CD4-positive, alpha-beta T cell treated with Interleukin-6 at 100 ng/mL for 8 hours (primary cell): ENCODE measurements at regions not wholly inside any gene's neighbourhood (a gene's known extent, or its start where the extent isn't known, plus 50 kb on each side); places are given as distances from the start of the nearest gene placed in this dataset.
"Not testable (repeated sequence)": the region's sequence is repeated elsewhere in the genome, so short reads cannot be mapped to it uniquely, and the experiment has no call there.

ENCODE experiments used
- DNase-seq: peaks from one replicate; pipeline ENCODE4 v3.0.0-alpha.2; 2020; ENCODE audit warnings: mixed read lengths, low spot score

- no peak for DNase-seq
These were observed 140.9 kb downstream of the MZT1 start for GRCh38 chr13:72586518-72586917.

GRCh38 chr13:72585254-72585653 lies 142.2 kb downstream of the MZT1 start:
- DNase-seq = no peak

GRCh38 chr13:72571191-72571590 lies 156.2 kb downstream of the MZT1 start:
- DNase-seq = no peak

- DNase-seq = no peak
These were observed 157.4 kb downstream of the MZT1 start for GRCh38 chr13:72570019-72570418.

GRCh38 chr13:72567566-72567965 lies 159.9 kb downstream of the MZT1 start:
- no peak for DNase-seq

- no peak for DNase-seq
These were observed 160.9 kb downstream of the MZT1 start for GRCh38 chr13:72566526-72566925.

- no peak for DNase-seq
These were observed 161.5 kb downstream of the MZT1 start for GRCh38 chr13:72565893-72566292.

- DNase-seq = no peak
These were observed 164.7 kb downstream of the MZT1 start for GRCh38 chr13:72562686-72563085.

- DNase-seq = no peak
These were observed 165.6 kb downstream of the MZT1 start for GRCh38 chr13:72561791-72562190.

- no peak for DNase-seq
These were observed 167.7 kb downstream of the MZT1 start for GRCh38 chr13:72559716-72560115.

GRCh38 chr13:72556945-72557344 lies 170.5 kb downstream of the MZT1 start:
- DNase-seq = no peak

- DNase-seq = no peak
These were observed 171.8 kb downstream of the MZT1 start for GRCh38 chr13:72555601-72556000.

- DNase-seq = no peak
These were observed 174.7 kb downstream of the MZT1 start for GRCh38 chr13:72552731-72553130.

GRCh38 chr13:72545895-72546294 lies 181.5 kb downstream of the MZT1 start:
- not testable (repeated sequence) for DNase-seq

- no peak for DNase-seq
These were observed 182.3 kb downstream of the MZT1 start for GRCh38 chr13:72545030-72545719.

- no peak for DNase-seq
These were observed 183.4 kb downstream of the MZT1 start for GRCh38 chr13:72544042-72544441.

- DNase-seq = no peak
These were observed 185.2 kb downstream of the MZT1 start for GRCh38 chr13:72542241-72542640.

- no peak for DNase-seq
These were observed 185.8 kb downstream of the MZT1 start for GRCh38 chr13:72541674-72542073.

- DNase-seq = no peak
These were observed 186.5 kb downstream of the MZT1 start for GRCh38 chr13:72540881-72541280.

GRCh38 chr13:72539925-72540324 lies 187.5 kb downstream of the MZT1 start:
- no peak for DNase-seq

GRCh38 chr13:72537782-72538181 lies 189.6 kb downstream of the MZT1 start:
- no peak for DNase-seq

GRCh38 chr13:72537395-72537780 lies 190.0 kb downstream of the MZT1 start:
- DNase-seq = no peak

GRCh38 chr13:72536714-72537394 lies 190.6 kb downstream of the MZT1 start:
- DNase-seq = no peak
